Renal pelvis (tissue), 1 donor: ENCODE measurements at regions not wholly inside any gene's neighbourhood (a gene's known extent, or its start where the extent isn't known, plus 50 kb on each side); places are given as distances from the start of the nearest gene placed in this dataset.

Source experiments
- DNase-seq: peaks from one replicate; pipeline ENCODE4 v3.0.0-alpha.2; 2013

DNA sequence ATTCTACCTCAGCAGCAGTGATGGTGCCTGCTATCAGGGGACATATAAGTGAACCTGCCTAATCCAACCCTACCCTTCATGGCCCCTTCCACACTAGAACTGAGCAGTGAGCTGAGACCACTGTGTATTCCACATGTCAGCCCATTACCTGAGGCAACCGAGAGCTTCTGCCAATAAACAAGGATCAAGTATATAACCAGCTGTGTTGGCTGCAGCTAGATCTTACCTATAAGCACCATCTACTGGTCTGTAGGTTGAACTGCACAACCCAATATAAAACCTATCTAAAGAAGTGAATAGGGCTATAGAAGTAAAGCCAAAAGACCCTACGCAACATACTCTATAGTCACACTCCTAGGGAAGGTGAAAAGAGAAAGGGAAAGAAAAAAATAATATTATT lies 376.9 kb downstream of the HHIPL2 start:
- DNase-seq = peak; percentile 5

DNA sequence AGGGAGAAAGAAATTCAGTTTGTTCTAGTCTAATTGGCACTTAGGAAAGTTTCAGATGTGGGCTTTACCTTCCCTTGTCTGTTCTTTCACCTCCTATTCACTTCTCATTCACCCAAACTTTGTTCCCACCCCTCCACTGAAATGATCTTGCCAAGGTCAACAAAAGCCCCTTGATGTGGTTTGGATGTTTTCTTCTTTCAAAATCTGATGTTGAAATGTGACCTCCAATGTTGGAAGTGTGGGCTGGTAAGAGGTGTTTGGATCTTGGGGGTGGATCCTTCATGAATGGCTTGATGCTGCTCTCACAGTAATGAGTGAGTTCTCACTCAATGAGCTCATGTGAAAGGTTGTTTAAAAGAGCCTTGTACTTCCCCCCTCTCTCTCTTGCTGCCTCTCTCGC lies 379.3 kb downstream of the HHIPL2 start:
- DNase-seq = no peak

DNA sequence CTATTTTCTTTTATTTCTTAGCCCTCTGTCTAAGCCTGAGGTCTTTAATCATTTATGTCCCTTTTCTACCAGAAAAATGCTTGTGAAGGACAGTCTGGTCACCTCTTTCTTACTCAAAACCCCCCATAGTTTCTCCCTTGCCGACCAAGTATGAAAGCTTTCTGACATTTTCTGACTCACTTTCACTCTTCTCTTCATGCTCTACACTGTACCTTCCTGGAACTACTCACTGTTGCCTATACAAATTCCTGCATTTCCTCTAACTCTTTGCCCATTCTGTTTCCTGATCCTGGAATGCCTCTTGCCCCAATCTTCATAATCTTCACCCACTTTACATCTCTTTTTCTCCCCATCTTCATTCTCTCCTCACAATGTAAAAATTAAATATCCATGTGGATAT lies 380.0 kb downstream of the HHIPL2 start:
- DNase-seq = no peak

DNA sequence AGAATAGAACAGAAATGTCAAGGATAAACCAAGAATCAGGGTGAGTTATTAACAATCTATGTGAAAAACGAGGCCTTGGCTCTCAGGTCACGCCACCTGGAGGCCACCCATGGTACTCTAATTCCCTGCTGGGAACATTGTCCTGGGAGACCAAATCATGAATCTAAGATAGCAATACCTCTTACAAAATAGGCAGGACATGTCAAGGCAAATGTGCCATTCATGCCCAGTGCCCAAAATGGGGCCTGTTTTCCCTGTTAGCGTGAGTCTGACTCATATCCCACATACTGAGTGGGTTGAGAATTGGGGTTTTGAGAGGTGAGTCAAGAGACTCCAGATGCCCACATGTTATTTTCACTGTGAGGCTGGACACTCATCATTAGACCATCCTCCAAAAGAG lies 380.8 kb downstream of the HHIPL2 start:
- peak; percentile 1 for DNase-seq

DNA sequence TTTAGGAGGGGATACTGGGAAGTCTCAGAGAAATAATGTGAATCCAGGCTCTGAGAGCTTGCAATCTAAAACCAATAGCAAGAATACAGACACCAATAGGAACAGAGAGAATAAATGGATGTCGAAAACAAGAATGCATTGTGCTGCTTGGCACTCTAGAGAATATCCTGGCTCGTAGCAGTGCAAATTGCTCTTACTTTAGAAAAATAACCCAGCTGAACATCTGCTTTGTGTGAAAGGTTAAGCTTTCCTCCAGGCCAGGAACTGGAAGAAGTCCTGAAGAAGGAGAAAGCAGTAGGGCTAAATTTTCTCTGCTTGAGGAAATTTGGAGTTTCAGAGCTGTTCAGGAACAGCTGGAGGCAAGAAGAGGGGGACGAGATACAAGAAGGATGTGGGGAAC lies 382.3 kb downstream of the HHIPL2 start:
- no peak for DNase-seq

DNA sequence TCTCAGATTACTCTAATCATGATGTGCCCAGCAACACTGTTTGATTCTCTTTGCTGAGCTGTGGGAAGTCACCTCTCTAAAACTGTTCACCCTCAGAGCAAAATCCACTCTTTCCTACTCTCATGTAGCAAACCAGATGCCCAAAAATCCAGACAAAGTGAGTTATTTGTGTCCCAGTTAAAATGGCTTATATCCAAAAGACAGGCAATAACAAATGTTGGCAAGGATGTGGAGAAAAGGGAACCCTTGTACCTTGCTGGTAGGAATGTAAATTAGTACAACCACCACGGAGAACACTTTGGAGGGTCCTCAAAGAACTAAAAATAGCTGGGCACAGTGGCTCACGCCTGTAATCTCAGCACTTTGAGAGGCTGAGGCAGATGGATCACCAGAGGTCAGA lies 384.0 kb downstream of the HHIPL2 start:
- DNase-seq = no peak

DNA sequence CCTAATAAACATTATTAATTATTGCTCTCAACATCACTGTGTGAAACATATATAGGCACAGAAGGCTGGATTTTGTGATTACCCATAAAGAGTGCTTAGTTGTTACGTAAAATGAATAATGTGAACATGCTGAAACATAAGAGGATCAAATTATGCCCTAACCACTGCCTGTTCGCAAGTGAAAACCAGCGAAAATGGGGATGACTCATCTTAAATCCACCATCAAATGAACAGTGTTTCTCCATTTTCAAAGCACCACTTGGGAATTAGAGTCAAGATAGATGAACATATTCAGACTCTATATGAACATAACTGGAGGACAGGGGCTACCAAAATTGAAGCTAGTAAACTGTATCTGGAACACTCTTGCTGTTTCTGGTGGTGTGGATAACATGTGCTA lies 386.2 kb downstream of the HHIPL2 start:
- no peak for DNase-seq

DNA sequence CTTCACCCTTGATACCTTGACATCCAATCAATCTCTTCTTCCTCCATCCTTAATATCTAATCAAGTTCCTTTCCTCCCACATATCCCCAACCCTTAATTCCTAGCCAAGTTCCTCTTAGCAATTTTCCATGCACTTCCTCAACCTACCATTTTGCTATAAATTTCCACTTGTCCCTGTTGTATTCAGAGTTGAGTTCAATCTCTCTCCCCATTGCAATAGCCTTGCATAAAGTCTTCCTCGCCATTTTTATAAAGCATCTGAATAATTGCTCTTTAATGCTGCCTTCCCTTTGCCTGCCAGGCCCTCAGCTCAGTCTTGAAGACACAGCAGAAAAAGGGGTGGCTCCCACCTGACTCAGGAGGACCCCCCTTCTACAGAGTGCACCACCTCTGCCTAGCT lies 390.3 kb downstream of the HHIPL2 start:
- no peak for DNase-seq

DNA sequence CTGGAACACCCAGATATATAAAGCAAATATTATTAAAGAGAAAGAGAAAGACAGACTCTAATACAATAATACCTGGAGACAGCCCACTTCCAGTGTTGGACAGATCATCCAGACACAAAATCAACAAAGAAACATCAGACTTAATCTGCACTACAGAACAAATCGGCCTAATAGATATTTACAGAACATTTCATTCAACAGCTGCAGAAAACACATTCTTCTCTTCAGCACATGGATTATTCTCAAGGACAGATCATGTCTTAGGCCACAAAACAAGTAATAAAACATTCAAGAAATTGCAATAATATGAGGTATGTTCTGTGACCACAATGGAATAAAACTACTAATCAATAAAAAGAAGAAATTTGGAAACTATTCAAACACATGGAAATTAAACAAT lies 398.3 kb upstream of the DUSP10 start:
- no peak for DNase-seq

DNA sequence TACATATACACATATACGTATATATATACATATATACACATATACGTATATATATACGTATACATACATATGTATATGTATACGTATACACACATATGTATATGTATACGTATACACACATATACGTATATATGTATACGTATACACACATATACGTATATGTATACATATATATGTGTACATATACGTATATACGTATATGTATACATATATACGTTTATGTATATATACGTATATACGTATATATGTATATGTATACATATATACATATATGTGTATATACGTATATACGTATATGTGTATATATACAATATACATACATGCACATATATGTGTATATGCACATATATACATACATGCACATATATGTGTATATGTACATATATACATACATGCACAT lies 396.2 kb upstream of the DUSP10 start:
- no peak for DNase-seq

DNA sequence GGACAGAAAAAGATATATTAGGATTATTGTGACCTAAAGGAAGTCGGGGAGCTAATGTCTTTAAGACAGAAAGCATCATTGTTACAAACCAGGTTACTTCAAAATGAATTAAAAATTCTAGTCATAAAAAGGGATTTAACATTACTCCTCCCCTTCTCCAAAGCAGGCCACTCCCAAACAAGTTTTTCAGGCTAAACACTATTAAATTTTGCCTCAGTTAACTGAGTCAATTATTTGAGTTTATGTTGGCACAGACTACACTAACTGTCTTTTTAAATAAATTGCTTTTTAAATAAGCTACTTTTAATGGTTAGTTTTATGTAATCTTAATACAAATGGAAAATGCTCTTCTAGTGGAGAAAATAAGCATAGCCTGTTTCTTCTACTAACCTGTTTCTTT lies 395.0 kb upstream of the DUSP10 start:
- DNase-seq = no peak

DNA sequence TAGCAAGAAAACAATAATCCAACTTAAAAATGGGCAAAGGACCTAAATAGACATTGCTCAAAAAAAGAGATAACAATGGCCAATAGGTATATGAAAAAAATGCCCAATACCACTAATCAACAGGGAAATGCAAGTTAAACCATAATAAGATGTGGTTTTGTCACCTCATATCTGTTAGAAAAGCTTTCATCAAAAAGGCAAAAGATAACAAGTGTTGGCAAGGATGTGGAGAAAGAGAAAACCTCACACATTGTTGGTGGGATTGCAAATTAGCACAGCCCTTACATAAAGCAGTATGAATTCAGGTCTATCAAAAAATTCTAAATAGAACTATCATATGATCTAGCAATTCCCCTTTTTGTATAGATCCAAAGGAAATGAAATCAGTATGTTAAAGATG lies 387.2 kb upstream of the DUSP10 start:
- no peak for DNase-seq

DNA sequence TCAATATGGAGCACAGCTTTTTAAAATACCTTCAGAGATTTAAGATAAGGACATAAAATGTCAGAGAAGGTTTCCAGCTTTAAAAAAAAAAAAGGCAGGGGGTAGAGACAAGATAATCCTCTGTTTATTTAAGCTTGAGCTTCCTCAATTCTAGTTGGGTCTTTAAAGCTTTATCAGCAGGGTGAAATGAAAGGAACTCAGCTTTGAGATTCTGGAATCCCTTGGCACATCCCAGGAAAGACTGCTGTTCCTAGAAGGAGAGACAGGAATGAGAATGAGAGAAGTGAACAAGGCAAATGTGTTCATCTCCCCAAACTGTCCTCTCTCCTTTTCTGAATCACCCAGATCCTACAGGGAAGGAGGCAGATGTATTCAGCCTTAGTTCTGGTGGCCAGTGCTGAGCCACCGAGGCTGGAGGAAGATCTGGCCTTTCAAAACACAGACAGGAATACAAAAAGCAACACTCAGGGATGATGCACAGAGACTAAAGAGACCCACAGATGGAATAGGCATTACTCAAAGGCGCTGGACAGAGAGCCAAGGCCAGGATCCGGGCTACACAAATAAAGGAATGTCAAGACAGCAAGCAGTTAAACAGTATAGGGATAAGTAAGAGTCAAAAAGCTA lies 385.8 kb upstream of the DUSP10 start:
- no peak for DNase-seq

DNA sequence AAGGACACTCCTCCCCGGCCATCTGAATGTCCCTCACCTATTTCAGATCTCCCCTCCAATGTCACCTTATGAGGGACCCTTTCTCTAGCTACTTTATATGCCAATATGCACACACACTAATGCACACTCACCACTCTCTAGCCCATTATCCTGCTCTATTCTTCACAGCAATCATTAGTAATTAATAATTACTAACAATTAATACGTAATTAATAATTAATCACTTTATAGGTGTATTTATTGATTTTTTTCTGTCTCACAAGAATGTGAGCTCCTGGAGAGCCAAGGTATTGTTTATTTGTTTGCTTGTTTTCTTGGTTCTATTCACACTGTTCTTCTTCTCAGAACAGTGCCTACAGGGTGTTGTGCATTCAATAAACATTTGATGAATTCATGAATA lies 385.2 kb upstream of the DUSP10 start:
- no peak for DNase-seq

DNA sequence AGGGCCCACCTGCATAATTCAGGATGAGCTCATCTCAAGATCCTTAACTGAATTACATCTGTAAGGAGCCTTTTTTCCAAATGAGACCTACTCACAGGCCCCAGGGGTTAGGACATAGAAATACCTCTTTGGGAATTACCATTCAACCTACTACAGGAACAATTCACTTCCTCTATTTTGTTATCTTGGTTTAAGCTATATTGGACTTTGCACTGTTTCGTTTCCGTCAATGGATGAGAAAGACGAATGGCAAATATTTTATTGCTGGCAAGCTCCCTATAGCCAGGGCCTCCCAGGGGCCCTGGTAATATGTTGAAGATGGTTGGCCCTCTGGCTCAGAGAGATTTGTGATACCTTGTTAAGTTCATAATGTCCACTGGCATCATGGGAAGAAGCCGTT lies 384.2 kb upstream of the DUSP10 start:
- DNase-seq = no peak

DNA sequence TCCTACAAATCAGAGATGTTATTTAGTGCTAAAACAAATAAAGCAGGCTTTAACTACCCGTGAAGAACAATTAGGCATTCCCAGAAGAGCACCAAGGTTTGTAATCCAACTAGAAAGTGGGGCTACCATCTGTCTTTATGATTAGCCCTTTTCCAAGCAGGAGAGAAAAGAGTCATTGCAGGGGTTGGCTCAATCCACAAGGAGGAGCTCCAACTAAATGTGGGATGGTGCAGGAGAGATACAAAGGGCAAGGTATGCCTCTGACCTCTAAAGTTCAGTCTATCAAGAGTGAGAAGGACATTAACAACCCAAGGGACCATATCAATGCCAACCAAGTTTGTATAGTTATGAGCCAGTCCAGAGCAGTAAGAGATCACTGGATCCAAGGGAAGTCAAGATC lies 382.7 kb upstream of the DUSP10 start:
- no peak for DNase-seq

DNA sequence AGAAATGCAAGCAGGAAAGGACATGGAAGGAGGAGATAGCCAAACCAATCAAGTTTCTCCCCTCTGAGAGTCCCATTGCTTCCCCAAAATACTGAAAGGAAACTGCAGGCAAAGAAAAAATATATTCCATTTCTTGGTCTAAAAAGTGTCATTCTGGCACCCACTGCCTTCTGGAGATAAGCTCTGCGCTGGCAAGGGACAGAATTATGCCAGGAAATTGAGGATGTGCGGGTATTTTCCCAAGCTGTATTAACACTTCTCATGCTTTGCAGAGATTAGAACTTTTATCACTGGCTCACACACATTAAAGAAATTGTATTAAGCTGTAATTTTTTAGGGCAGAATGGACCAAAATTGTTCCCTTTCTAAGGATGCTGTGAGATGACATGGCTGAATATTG lies 381.2 kb upstream of the DUSP10 start:
- no peak for DNase-seq

DNA sequence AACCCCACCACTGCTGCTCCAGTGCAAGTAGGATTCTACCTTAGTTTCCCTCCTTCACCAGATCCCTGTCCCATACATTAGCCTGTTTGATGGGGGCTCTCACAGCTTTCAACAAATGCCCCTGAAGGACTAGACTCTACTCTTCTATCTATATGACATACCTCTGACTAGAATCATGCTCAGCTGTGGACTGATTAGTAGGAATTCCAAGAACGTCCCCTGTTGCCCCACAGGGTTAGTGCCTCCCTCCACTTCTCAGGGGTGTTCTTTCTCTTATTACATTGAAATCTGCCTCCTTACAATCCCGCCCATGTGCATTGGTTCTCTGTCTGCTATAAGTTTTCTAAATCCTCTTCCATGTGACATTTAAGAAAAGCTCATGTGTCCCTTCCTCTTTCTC lies 375.9 kb upstream of the DUSP10 start:
- DNase-seq = no peak

DNA sequence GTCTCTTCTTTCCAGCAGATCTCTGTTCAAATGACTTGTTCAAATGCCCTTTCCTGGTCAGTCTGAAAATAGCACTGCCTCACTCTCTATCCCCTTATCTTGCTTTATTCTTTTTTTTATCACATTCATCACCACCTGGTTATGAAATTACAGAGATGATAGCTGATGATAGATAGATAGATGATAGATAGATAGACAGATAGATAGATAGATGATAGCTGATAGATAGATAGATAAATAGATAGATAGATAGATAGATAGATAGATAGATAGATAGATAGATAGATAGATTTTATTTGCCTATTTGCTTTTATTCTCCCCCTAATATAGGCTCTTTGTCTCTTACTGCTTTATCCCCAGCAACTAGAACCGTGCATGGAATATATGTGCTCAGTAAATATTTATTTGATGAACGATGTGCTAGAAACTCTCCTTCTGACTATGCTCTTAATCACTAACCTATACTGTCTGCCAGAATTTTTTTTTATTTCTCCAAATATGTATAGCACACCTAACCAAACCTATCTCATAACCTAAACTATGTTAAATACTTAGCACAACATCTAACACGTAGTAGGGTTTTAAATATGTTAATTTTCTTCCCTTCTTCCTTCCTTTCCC lies 372.8 kb upstream of the DUSP10 start:
- DNase-seq = no peak

DNA sequence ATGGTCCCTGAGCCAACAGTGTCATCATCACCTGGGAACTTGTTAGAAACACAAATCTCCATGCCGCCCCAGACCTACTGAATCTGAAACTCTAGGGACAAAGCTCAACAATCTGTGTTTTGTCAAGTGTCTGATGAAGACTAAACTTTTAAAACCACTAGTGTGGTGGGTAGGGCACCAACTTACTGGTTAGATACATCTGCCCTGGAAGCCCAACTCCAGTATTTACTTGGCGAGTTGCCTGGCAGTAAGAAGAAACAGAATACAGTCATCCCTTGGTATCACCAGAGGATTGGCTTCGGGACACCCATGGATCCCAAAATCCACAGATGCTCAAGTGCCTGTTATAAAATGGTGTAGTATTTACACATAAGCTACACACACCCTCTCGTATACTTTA lies 367.9 kb upstream of the DUSP10 start:
- DNase-seq = no peak

DNA sequence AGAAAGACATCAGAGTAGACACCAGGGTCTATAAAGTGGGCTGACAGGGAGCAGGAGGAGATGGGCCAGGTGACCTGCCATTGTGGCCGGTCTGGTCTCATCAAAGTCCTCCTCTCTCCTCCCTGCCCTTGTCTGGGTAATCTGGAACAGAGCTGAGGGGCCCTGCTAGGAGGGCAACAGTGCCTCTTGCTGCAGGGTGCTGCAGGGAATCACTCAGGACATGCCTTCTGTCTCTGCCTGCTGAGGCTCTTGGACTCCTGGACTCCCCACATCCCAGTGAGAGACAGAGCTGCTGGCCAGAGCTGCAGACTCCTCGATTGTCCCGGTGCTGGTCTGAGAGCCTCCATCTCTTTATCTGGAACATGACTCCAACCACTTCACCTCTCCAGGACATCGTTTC lies 366.1 kb upstream of the DUSP10 start:
- DNase-seq = no peak

DNA sequence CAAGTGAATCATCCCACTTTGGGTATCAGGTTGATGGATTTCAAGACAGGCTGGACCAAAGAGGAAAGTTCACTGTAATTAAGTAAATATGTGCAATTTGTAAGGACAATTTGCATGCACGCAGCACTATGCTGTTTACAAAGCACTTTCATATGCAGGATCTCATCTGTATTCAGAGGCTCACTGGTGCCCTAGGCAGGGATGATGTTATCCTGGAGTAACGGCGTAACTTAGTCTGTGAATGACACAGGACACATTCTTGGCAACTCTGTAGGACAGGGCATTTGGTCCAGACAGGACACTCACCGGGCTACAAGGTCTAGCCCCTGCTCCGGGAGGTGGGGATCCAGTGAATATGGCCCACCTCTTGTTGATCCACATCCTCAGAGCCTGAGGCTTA lies 365.4 kb upstream of the DUSP10 start:
- DNase-seq = no peak

DNA sequence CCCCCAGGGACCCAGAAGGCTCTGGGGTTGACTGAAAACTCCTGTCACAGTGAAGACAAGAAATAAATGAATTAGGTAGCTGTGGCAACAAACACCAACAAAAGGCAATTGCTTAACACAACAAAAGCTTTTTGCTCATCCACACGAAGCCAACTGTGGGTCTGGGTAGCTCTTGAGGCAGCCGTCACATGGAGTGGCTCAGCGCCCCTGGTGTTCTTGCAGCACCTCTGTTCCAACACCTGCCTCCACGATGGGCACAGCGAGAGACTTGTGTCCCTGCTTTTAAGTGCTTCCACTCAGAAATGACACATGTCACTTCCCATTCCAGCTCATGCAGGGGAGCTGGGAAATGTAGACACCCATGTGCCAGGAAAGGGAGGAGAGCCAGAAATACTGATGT lies 364.5 kb upstream of the DUSP10 start:
- no peak for DNase-seq

DNA sequence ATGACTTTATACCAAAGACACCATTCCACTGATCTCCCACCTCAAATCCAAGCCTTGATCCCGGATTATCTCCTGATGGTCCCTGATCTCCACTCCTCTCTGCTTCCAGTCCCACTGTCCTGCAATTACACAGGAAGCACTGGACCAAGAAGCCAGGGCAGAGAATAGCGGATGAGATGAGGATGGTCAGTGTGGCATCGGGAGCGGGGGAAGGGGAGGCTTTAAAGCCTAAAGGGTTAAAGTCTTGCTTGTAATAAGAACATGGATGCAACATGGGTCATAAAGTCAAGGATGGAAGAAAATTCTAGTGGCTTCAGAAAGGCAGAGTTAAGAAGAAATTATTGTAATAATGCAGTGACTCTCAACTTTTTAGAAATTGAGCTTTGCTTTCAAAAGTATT lies 364.0 kb upstream of the DUSP10 start:
- no peak for DNase-seq

DNA sequence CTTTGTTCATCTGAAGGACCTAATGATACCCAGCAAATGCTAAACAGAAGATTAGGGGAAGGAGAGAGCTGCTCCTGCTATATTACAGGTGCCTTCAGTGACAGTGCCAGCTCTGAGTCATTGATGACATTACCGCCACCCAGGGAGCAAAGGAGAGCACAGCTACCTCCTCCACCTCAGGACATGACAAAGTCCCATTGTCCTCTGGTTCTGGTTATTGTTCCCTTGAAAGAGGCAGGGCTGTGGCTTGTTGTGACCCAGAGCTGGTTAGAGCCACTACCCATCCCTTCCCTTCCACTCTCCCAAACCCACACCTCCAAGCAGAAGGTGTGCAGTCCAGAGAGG lies 363.5 kb upstream of the DUSP10 start:
- no peak for DNase-seq
